22Rv1 (cell line): ENCODE measurements at regions not wholly inside any gene's neighbourhood (a gene's known extent, or its start where the extent isn't known, plus 50 kb on each side); places are given as distances from the start of the nearest gene placed in this dataset.

Source experiments
- H3K27ac ChIP-seq: fragments of 450-650 bp; 2 replicates; pipeline ENCODE4 v1.5.1; 2017
- CTCF ChIP-seq: fragments of 450-650 bp; IDR thresholded peaks from 2 replicates; pipeline ENCODE4 v1.5.1; 2017; ENCODE audit warnings: mild to moderate bottlenecking
- ZFX ChIP-seq: fragments of 450-650 bp; IDR thresholded peaks from 2 replicates; pipeline ENCODE4 v1.6.1; 2017; ENCODE audit warnings: antibody characterized with exemption, borderline replicate concordance

DNA sequence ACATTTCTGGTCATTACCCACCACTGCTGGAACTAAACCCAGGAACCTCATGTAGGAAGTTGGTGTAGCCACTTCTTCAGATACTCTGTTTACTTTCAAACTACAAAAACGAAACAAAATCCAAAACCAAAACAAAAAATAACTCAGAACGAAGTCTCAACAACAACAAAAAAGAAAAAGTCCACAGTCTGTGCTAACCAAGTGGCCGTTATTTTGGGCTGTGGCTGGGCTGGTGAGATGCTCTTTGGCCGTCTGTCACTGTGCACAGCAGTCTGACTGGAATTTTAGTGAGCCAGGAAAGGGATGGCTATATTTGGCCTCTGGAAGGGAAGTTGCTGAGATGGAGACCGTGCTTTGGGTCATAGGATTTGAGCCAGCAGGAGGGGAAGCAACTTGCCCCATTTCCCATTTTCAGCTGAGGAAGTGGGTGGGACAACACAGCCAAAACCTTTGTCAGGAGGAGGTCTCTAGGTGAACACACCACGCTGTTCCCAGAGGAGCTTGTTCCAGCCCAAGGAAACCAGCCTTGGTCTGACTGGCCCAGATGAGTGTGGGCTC is 334.1 kb downstream of the ZSWIM6 start:
- H3K27ac ChIP-seq: no peak overlapping the region
- no peak for TF ChIP-seq ZFX
- TF ChIP-seq CTCF: no peak

DNA sequence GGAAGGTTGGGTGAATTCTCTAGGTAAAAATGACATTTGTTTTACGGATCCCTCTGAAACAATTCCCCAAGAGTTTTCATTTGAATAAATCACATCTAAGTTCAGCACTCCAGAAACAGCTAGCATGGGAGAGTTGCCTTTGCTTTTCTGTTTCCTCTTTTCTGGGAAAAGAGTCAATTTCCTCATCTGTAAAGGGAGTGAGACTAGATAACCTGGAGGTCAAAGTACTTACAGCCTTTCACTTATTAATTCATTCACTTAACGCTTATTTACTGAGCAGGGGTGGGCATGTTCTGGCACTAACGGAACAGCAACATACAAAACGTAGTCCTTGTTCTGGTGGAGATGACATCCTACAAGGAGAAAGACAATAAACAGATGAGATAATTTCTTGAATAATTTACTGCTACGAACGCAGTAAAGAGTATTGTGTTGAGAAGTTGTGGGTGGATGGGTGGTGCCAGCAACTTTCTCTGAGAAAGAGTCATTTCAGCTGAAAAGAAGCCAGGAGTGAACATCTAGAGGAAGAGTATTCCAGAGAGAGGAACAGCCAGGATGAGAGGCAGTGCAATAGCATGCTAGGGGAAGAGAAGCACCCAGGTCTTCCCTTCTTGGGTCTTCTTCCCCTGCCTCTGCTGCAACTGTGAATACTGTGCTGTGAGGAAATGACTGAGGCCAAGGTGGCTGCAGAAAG is 335.6 kb downstream of the ZSWIM6 start:
- no peak overlapping the region for H3K27ac ChIP-seq
- TF ChIP-seq ZFX (no peak), CTCF (no peak)

GRCh38 chr5:61669531-61669930 is 337.5 kb downstream of the ZSWIM6 start:
- TF ChIP-seq ZFX: no peak
- no peak for TF ChIP-seq CTCF
- no peak overlapping the region for H3K27ac ChIP-seq

- TF ChIP-seq CTCF (no peak), ZFX (no peak)
Observed at GRCh38 chr5:61670941-61671340, 338.9 kb downstream of the ZSWIM6 start.

GRCh38 chr5:61673007-61673735 is 341.1 kb downstream of the ZSWIM6 start:
- H3K27ac ChIP-seq: no peak overlapping the region
- TF ChIP-seq ZFX (no peak), CTCF (no peak)

More at GRCh38 chr5:61670941-61671340, 338.9 kb downstream of the ZSWIM6 start:
- no peak overlapping the region for H3K27ac ChIP-seq

DNA sequence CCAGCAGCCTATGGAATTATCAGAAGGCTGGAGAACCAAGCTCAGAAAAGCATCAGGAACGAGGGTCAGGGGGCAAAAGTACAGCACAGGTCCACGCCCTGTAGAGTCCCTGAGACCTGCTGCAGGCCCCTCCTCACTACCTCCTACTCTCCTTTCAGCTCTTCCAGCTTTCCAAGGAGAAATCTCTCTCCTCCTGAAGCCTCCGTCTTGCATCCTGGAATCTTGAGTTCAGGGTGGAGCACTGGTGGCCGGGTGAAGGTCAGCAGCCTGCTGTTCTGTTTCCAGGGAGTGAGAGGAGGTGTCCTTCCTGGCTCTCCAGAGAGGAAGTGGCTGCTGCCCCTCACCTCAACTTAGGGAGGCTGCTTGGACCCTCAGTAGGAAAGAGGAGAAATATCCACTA is 342.3 kb downstream of the ZSWIM6 start:
- TF ChIP-seq ZFX (no peak), CTCF (no peak)
- H3K27ac ChIP-seq: no peak overlapping the region
